OCI-LY7 (cell line): ENCODE measurements at regions not wholly inside any gene's neighbourhood (a gene's known extent, or its start where the extent isn't known, plus 50 kb on each side); places are given as distances from the start of the nearest gene placed in this dataset.

Experiments used
- EZH2phosphoT487 ChIP-seq: fragments of 200-600 bp; sonication (generic); IDR thresholded peaks from 2 replicates; pipeline ENCODE4 v1.6.1; 2018; ENCODE audit warnings: low read depth, borderline replicate concordance, mild to moderate bottlenecking, mixed run types, antibody characterized with exemption, low read length, moderate library complexity, mixed read lengths
- TF ChIP-seq, protein P1 (sequence below): fragments of 200-600 bp; sonication (generic); conservative IDR thresholded peaks from 2 replicates; pipeline ENCODE4 v1.5.1; 2014; ENCODE audit warnings: mild to moderate bottlenecking, antibody characterized with exemption, low read length, moderate library complexity, mixed read lengths

DNA sequence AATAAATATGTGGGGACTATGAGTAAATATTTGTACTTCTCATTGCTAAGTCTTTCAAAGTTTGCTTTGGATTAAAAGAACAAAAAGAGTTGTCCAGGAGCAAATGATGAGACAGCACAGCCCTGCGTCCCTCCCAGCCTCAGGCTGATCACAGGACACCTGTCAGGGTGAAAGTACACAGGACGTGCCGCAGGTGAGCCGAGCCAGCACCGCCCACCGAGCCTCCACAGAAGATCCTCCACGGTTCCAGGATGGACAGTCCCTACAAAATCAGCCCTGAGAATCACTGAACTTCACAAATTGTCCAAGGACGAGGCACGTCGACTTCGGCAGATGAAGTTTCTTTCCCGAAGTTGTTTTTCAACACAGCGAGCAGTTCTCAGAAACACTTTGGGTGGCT lies 661.5 kb downstream of the BRD1 start:
- TF ChIP-seq, protein P1, sequence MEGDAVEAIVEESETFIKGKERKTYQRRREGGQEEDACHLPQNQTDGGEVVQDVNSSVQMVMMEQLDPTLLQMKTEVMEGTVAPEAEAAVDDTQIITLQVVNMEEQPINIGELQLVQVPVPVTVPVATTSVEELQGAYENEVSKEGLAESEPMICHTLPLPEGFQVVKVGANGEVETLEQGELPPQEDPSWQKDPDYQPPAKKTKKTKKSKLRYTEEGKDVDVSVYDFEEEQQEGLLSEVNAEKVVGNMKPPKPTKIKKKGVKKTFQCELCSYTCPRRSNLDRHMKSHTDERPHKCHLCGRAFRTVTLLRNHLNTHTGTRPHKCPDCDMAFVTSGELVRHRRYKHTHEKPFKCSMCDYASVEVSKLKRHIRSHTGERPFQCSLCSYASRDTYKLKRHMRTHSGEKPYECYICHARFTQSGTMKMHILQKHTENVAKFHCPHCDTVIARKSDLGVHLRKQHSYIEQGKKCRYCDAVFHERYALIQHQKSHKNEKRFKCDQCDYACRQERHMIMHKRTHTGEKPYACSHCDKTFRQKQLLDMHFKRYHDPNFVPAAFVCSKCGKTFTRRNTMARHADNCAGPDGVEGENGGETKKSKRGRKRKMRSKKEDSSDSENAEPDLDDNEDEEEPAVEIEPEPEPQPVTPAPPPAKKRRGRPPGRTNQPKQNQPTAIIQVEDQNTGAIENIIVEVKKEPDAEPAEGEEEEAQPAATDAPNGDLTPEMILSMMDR = no peak
- TF ChIP-seq EZH2phosphoT487 = no peak
